ENCODE measurements at regions not wholly inside any gene's neighbourhood (a gene's known extent, or its start where the extent isn't known, plus 50 kb on each side); places are given as distances from the start of the nearest gene placed in this dataset.

GRCh38 chr6:90399970-90400369 is 103.3 kb upstream of the BACH2 start:
- 98% methylated on average over 12 of the region's 12 CpGs for WGBS
- H3K4me1 ChIP-seq (ENCODE audit: control insufficient read depth in 2 of 2, insufficient read depth in 2 of 2, low read length in 2 of 2): peaks cover 12 to 48% of the 10 kb centered on the region in 2 donors
- DNase-seq (ENCODE audit: low read depth in 6 of 9, low spot score in 9 of 9): no peak
- no peaks in the 10 kb centered on the region for H3K9me3 ChIP-seq (ENCODE audit: control insufficient read depth in 2 of 2, insufficient read depth in 1 of 2, low read length in 1 of 2)
- no peaks in the 10 kb centered on the region for H3K27me3 ChIP-seq (ENCODE audit: control insufficient read depth in 2 of 2, insufficient read depth in 1 of 2, low read length in 1 of 2)
- H3K27ac ChIP-seq (ENCODE audit: low read depth in 1 of 2, low read length in 1 of 2): no peak overlapping the region
- no peak overlapping the region for H3K4me3 ChIP-seq (ENCODE audit: low read length in 2 of 2)
- H3K36me3 ChIP-seq (ENCODE audit: control insufficient read depth in 2 of 2, insufficient read depth in 2 of 2, low read length in 1 of 2): no peaks in the 10 kb centered on the region

- peak in 3 of 9 donors; percentile 32 to 62 (median 37) for DNase-seq (ENCODE audit: low read depth in 6 of 9, low spot score in 9 of 9)
- Histone ChIP-seq H3K27me3 (ENCODE audit: control insufficient read depth in 2 of 2, insufficient read depth in 1 of 2, low read length in 1 of 2) (no peaks in the 10 kb centered on the region), H3K4me1 (ENCODE audit: control insufficient read depth in 2 of 2, insufficient read depth in 2 of 2, low read length in 2 of 2) (peaks cover 14 to 41% of the 10 kb centered on the region in 2 donors), H3K9me3 (ENCODE audit: control insufficient read depth in 2 of 2, insufficient read depth in 1 of 2, low read length in 1 of 2) (no peaks in the 10 kb centered on the region), H3K36me3 (ENCODE audit: control insufficient read depth in 2 of 2, insufficient read depth in 2 of 2, low read length in 1 of 2) (no peaks in the 10 kb centered on the region), H3K4me3 (ENCODE audit: low read length in 2 of 2) (no peak overlapping the region), H3K27ac (ENCODE audit: low read depth in 1 of 2, low read length in 1 of 2) (no peak overlapping the region)
- WGBS: 51% methylated on average over 5 of the region's 5 CpGs
Observed at GRCh38 chr6:90397929-90398674, 101.5 kb upstream of the BACH2 start.

GRCh38 chr6:90397047-90397446 is 100.4 kb upstream of the BACH2 start:
- Histone ChIP-seq H3K27me3 (ENCODE audit: control insufficient read depth in 2 of 2, insufficient read depth in 1 of 2, low read length in 1 of 2) (no peaks in the 10 kb centered on the region), H3K9me3 (ENCODE audit: control insufficient read depth in 2 of 2, insufficient read depth in 1 of 2, low read length in 1 of 2) (no peaks in the 10 kb centered on the region), H3K27ac (ENCODE audit: low read depth in 1 of 2, low read length in 1 of 2) (no peak overlapping the region), H3K4me3 (ENCODE audit: low read length in 2 of 2) (no peak overlapping the region), H3K4me1 (ENCODE audit: control insufficient read depth in 2 of 2, insufficient read depth in 2 of 2, low read length in 2 of 2) (peaks cover 14 to 36% of the 10 kb centered on the region in 2 donors), H3K36me3 (ENCODE audit: control insufficient read depth in 2 of 2, insufficient read depth in 2 of 2, low read length in 1 of 2) (no peaks in the 10 kb centered on the region)
- no peak for DNase-seq (ENCODE audit: low read depth in 6 of 9, low spot score in 9 of 9)
- WGBS: 83% methylated on average over 4 of the region's 4 CpGs

DNA sequence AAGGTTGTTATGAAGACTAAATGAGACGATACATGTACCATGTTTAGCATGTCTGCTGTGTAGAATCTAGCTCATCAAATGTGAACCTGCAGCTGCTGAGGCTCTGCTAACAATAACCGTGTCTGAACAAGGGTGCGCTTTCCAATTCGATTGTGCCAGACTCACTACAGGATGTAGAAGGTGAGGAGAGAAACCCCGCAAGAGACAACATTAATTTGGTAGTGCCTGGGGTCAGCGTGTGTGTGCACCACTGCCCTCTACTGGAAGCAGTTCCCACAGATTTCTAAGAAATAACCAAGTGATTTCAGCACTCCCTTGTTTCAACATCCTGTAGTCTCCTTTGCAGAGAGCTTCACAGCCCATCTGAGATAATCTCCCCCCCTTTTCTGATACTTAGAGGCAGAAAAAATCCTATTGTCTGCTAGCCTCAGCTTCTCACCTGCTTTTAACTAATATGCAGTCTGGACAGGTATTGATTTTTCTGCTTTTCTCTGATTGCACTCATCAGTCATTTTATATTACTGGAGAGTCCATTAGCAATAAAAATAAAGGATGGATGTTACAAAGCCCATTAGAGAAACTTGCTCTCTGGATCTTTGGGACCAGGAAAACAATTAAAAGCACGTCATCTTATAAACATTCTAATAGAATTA is 96.7 kb upstream of the BACH2 start:
- Histone ChIP-seq H3K27me3 (ENCODE audit: control insufficient read depth in 2 of 2, insufficient read depth in 1 of 2, low read length in 1 of 2) (no peaks in the 10 kb centered on the region), H3K9me3 (ENCODE audit: control insufficient read depth in 2 of 2, insufficient read depth in 1 of 2, low read length in 1 of 2) (no peaks in the 10 kb centered on the region), H3K36me3 (ENCODE audit: control insufficient read depth in 2 of 2, insufficient read depth in 2 of 2, low read length in 1 of 2) (no peaks in the 10 kb centered on the region), H3K4me3 (ENCODE audit: low read length in 2 of 2) (no peak overlapping the region), H3K4me1 (ENCODE audit: control insufficient read depth in 2 of 2, insufficient read depth in 2 of 2, low read length in 2 of 2) (peaks cover 17 to 33% of the 10 kb centered on the region in 2 donors), H3K27ac (ENCODE audit: low read depth in 1 of 2, low read length in 1 of 2) (no peak overlapping the region)
- 34% methylated on average over 7 of the region's 7 CpGs for WGBS
- peak; percentile 58 to 91 (median 79) for DNase-seq (ENCODE audit: low read depth in 6 of 9, low spot score in 9 of 9)

DNA sequence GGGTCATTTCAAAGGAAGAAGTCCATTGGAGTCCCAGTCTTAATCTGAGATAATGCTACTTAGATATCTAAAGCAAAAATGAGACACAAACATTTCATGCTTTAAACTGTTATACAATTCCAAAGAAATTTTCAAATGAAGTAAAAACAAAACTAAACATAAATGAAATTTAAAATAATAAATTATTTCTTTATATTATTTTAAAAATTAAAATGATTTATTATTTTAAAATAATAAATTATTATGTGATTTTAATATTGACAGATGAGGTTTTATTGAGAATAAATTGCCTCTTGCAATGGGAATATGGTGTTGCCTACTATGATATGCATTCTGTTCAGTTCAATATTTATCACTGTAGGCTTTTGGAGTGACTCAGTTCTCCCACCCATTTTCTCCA is 93.7 kb upstream of the BACH2 start:
- no peaks in the 10 kb centered on the region for H3K9me3 ChIP-seq (ENCODE audit: control insufficient read depth in 2 of 2, insufficient read depth in 1 of 2, low read length in 1 of 2)
- DNase-seq (ENCODE audit: low read depth in 6 of 9, low spot score in 9 of 9): no peak
- H3K27ac ChIP-seq (ENCODE audit: low read depth in 1 of 2, low read length in 1 of 2): no peak overlapping the region
- no peak overlapping the region for H3K4me3 ChIP-seq (ENCODE audit: low read length in 2 of 2)
- H3K36me3 ChIP-seq (ENCODE audit: control insufficient read depth in 2 of 2, insufficient read depth in 2 of 2, low read length in 1 of 2): no peaks in the 10 kb centered on the region
- H3K27me3 ChIP-seq (ENCODE audit: control insufficient read depth in 2 of 2, insufficient read depth in 1 of 2, low read length in 1 of 2): no peaks in the 10 kb centered on the region
- peaks cover 5 to 14% of the 10 kb centered on the region in 2 donors for H3K4me1 ChIP-seq (ENCODE audit: control insufficient read depth in 2 of 2, insufficient read depth in 2 of 2, low read length in 2 of 2)

DNA sequence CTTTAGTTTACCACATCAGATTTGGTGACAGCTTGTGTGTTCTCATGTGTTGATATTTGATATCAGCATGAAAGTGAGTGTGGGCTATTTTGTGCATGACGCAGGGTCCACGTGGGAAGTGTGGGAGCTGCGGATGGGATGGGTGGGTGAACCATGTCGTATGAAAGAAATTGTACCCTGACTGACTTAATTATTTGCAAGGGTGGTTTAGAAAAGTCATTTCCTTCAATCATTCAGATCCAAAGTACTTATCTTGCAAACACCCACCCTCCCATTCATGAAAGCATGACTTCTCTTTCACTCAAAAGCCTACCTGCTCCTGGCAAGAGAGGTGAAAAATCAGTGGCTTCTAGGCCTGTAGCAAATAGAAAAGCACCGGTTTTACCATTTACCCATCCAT is 91.8 kb upstream of the BACH2 start:
- Histone ChIP-seq H3K9me3 (ENCODE audit: control insufficient read depth in 2 of 2, insufficient read depth in 1 of 2, low read length in 1 of 2) (no peaks in the 10 kb centered on the region), H3K4me1 (ENCODE audit: control insufficient read depth in 2 of 2, insufficient read depth in 2 of 2, low read length in 2 of 2) (peaks cover 5 to 13% of the 10 kb centered on the region in 2 donors), H3K27me3 (ENCODE audit: control insufficient read depth in 2 of 2, insufficient read depth in 1 of 2, low read length in 1 of 2) (no peaks in the 10 kb centered on the region), H3K27ac (ENCODE audit: low read depth in 1 of 2, low read length in 1 of 2) (no peak overlapping the region), H3K4me3 (ENCODE audit: low read length in 2 of 2) (no peak overlapping the region), H3K36me3 (ENCODE audit: control insufficient read depth in 2 of 2, insufficient read depth in 2 of 2, low read length in 1 of 2) (no peaks in the 10 kb centered on the region)
- DNase-seq (ENCODE audit: low read depth in 6 of 9, low spot score in 9 of 9): no peak
- 87% methylated on average over 5 of the region's 5 CpGs for WGBS

DNA sequence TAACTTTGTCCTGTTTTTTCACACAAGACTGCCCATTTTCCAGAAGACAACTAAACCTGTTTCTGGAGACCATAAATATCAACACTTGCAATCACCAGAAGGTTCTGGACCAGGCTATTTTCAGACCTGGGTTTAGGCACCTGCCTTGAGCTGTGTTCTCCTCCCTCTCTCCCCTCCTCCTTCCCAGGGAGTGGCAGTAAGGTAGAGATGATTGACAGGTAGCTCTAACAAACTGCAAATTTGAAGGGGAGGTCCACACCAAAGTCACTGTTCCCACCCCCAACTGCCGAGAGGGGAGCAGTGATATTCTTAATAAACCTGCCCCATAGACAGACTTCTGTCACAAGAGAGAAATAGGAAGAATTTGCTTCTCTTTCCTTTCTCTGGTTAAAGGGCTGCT is 91.2 kb upstream of the BACH2 start:
- H3K36me3 ChIP-seq (ENCODE audit: control insufficient read depth in 2 of 2, insufficient read depth in 2 of 2, low read length in 1 of 2): no peaks in the 10 kb centered on the region
- WGBS: 90% methylated on average over 1 of the region's 1 CpG
- no peak overlapping the region for H3K4me3 ChIP-seq (ENCODE audit: low read length in 2 of 2)

GRCh38 chr6:90387383-90387775 is 90.7 kb upstream of the BACH2 start:
- Histone ChIP-seq H3K4me3 (ENCODE audit: low read length in 2 of 2) (no peak overlapping the region), H3K36me3 (ENCODE audit: control insufficient read depth in 2 of 2, insufficient read depth in 2 of 2, low read length in 1 of 2) (no peaks in the 10 kb centered on the region), H3K27ac (ENCODE audit: low read depth in 1 of 2, low read length in 1 of 2) (no peak overlapping the region), H3K27me3 (ENCODE audit: control insufficient read depth in 2 of 2, insufficient read depth in 1 of 2, low read length in 1 of 2) (no peaks in the 10 kb centered on the region), H3K4me1 (ENCODE audit: control insufficient read depth in 2 of 2, insufficient read depth in 2 of 2, low read length in 2 of 2) (peaks cover 3 to 10% of the 10 kb centered on the region in 2 donors), H3K9me3 (ENCODE audit: control insufficient read depth in 2 of 2, insufficient read depth in 1 of 2, low read length in 1 of 2) (no peaks in the 10 kb centered on the region)
- no peak for DNase-seq (ENCODE audit: low read depth in 6 of 9, low spot score in 9 of 9)
- WGBS: 98% methylated on average over 5 of the region's 5 CpGs

More for the DNA sequence above, 91.2 kb upstream of the BACH2 start:
- Histone ChIP-seq H3K27me3 (ENCODE audit: control insufficient read depth in 2 of 2, insufficient read depth in 1 of 2, low read length in 1 of 2) (no peaks in the 10 kb centered on the region), H3K27ac (ENCODE audit: low read depth in 1 of 2, low read length in 1 of 2) (no peak overlapping the region), H3K9me3 (ENCODE audit: control insufficient read depth in 2 of 2, insufficient read depth in 1 of 2, low read length in 1 of 2) (no peaks in the 10 kb centered on the region), H3K4me1 (ENCODE audit: control insufficient read depth in 2 of 2, insufficient read depth in 2 of 2, low read length in 2 of 2) (peaks cover 3 to 9% of the 10 kb centered on the region in 2 donors)
- no peak for DNase-seq (ENCODE audit: low read depth in 6 of 9, low spot score in 9 of 9)
